Stimulated activated CD4-positive, alpha-beta T cell treated with anti-CD3 and anti-CD28 coated beads, Interleukin-2, amount 100 ng/mL, for 24 hours (primary cell): ENCODE measurements at regions not wholly inside any gene's neighbourhood (a gene's known extent, or its start where the extent isn't known, plus 50 kb on each side); places are given as distances from the start of the nearest gene placed in this dataset.
"Not testable (repeated sequence)": the region's sequence is repeated elsewhere in the genome, so short reads cannot be mapped to it uniquely, and the experiment has no call there.

Experiments used
- DNase-seq, 2 donors: peaks; one replicate each; pipeline ENCODE4 v3.0.0-alpha.2; 2020

- no peak for DNase-seq
These were observed 378.5 kb downstream of the CCSER2 start for GRCh38 chr10:84706875-84707274.

- DNase-seq = peak in 1 of 2 donors; percentile 9
These were observed 387.5 kb downstream of the CCSER2 start for GRCh38 chr10:84715911-84716310.

GRCh38 chr10:84718877-84719616 lies 390.7 kb downstream of the CCSER2 start:
- DNase-seq = no peak

GRCh38 chr10:84719687-84720086 lies 391.3 kb downstream of the CCSER2 start:
- DNase-seq = no peak

- DNase-seq = no peak
These were observed 399.0 kb downstream of the CCSER2 start for GRCh38 chr10:84727398-84727797.

GRCh38 chr10:84739126-84739525 lies 410.7 kb downstream of the CCSER2 start:
- not testable (repeated sequence) for DNase-seq

GRCh38 chr10:84739641-84740040 lies 411.3 kb downstream of the CCSER2 start:
- DNase-seq = no peak

- no peak for DNase-seq
These were observed 415.1 kb downstream of the CCSER2 start for GRCh38 chr10:84743483-84743882.

- DNase-seq = no peak
These were observed 426.9 kb downstream of the CCSER2 start for GRCh38 chr10:84755311-84755710.

- DNase-seq = not testable (repeated sequence)
These were observed 428.3 kb downstream of the CCSER2 start for GRCh38 chr10:84756653-84757052.

- not testable (repeated sequence) for DNase-seq
These were observed 433.7 kb downstream of the CCSER2 start for GRCh38 chr10:84761994-84762614.

- DNase-seq = no peak
These were observed 434.5 kb downstream of the CCSER2 start for GRCh38 chr10:84762754-84763394.

GRCh38 chr10:84763965-84764364 lies 435.6 kb downstream of the CCSER2 start:
- DNase-seq = no peak

GRCh38 chr10:84765086-84765485 lies 436.7 kb downstream of the CCSER2 start:
- DNase-seq = no peak

- DNase-seq = no peak
These were observed 437.3 kb downstream of the CCSER2 start for GRCh38 chr10:84765656-84766055.

- no peak for DNase-seq
These were observed 438.5 kb downstream of the CCSER2 start for GRCh38 chr10:84766923-84767322.

GRCh38 chr10:84768132-84768531 lies 439.7 kb downstream of the CCSER2 start:
- DNase-seq = no peak

- DNase-seq = no peak
These were observed 442.4 kb downstream of the CCSER2 start for GRCh38 chr10:84770824-84771223.

GRCh38 chr10:84783386-84783785 lies 455.0 kb downstream of the CCSER2 start:
- DNase-seq = no peak

GRCh38 chr10:84783909-84784308 lies 455.5 kb downstream of the CCSER2 start:
- DNase-seq = no peak

- DNase-seq = no peak
These were observed 456.4 kb downstream of the CCSER2 start for GRCh38 chr10:84784749-84785148.

- no peak for DNase-seq
These were observed 460.6 kb downstream of the CCSER2 start for GRCh38 chr10:84789026-84789425.

GRCh38 chr10:84798312-84798711 lies 469.9 kb downstream of the CCSER2 start:
- no peak for DNase-seq

- DNase-seq = no peak
These were observed 472.8 kb downstream of the CCSER2 start for GRCh38 chr10:84801156-84801555.
